ENCODE measurements at regions not wholly inside any gene's neighbourhood (a gene's known extent, or its start where the extent isn't known, plus 50 kb on each side); places are given as distances from the start of the nearest gene placed in this dataset.

- no peak for TF ChIP-seq ELK1 (IDR thresholded peaks at IDR 0.05; ENCODE audit: borderline replicate concordance, low read depth, low read length)
- TF ChIP-seq RFX5 (IDR thresholded peaks at IDR 0.05; ENCODE audit: low read depth, low read length): no peak
- no peak for TF ChIP-seq RAD21 (IDR thresholded peaks at IDR 0.05; ENCODE audit: low read length)
- no peak for TF ChIP-seq MAZ (IDR thresholded peaks at IDR 0.05; ENCODE audit: borderline replicate concordance, low read depth, low read length)
- no peak for TF ChIP-seq CEBPB (IDR thresholded peaks at IDR 0.05; ENCODE audit: low read depth, low read length)
- no peak for TF ChIP-seq RCOR1 (IDR thresholded peaks at IDR 0.05; ENCODE audit: insufficient replicate concordance, low read length)
- no peak for TF ChIP-seq CHD1 (IDR thresholded peaks at IDR 0.05; ENCODE audit: low read depth, low read length)
- no peak for TF ChIP-seq FOS (IDR thresholded peaks at IDR 0.05; ENCODE audit: low read depth, low read length)
- no peak for TF ChIP-seq SMC3 (IDR thresholded peaks at IDR 0.05; ENCODE audit: low read depth, low read length)
- TF ChIP-seq USF2 (IDR thresholded peaks at IDR 0.05; ENCODE audit: low read depth, low read length): no peak
- TF ChIP-seq CTCF (conservative IDR thresholded peaks at IDR 0.05; ENCODE audit: low read depth, low read length): no peak
- no peak for TF ChIP-seq POLR2A (IDR thresholded peaks at IDR 0.05; ENCODE audit: low read depth, low read length)
- no peaks in the 10 kb centered on the region for H3K4me1 ChIP-seq (ENCODE audit: control insufficient read depth, insufficient read depth, low read length)
- H2BK5ac ChIP-seq (ENCODE audit: low read depth, low read length, poor library complexity, severe bottlenecking): no peak overlapping the region
- no peak overlapping the region for H2AK9ac ChIP-seq (replicated peaks; ENCODE audit: low read depth, low read length, poor library complexity)
- H3K27me3 ChIP-seq (ENCODE audit: control insufficient read depth, insufficient read depth, low read length): no peaks in the 10 kb centered on the region
- H3K79me1 ChIP-seq (ENCODE audit: low read depth in 1 of 2, low read length in 2 of 2): no peaks in the 10 kb centered on the region
- H2BK120ac ChIP-seq (ENCODE audit: low read depth, low read length): no peak overlapping the region
- no peak overlapping the region for H2AK5ac ChIP-seq (ENCODE audit: low read depth, low read length)
- CTCF ChIA-PET: no interaction called here
- no peaks in the 10 kb centered on the region for H4K20me1 ChIP-seq (ENCODE audit: insufficient read depth, low read length)
- DNase-seq: no peak
- H3K56ac ChIP-seq (ENCODE audit: extremely low read depth, insufficient read depth, low read length): no peak overlapping the region
- H3K27ac ChIP-seq (ENCODE audit: insufficient read depth, low read length): no peak overlapping the region
- dilution Hi-C loops (cut with HindIII; ENCODE audit: low sequenced_read_pairs, unreplicated experiment) (no loop called here), intact Hi-C loops (cut with micrococcal nuclease) (no loop called here), in situ Hi-C loops (cut with MboI; ENCODE audit: low sequenced_read_pairs) (no loop called here)
- BruUV-seq (replicated peaks): no TSS peak
- H3K14ac ChIP-seq (replicated peaks; ENCODE audit: low read depth, low read length): no peak overlapping the region
- H2BK20ac ChIP-seq (ENCODE audit: low read depth, low read length): no peak overlapping the region
- H3K4ac ChIP-seq (ENCODE audit: low read depth, low read length): no peak overlapping the region
- H3K9me1 ChIP-seq (ENCODE audit: insufficient read depth, low read length): no peaks in the 10 kb centered on the region
- H3K4me2 ChIP-seq (ENCODE audit: low read depth, low read length): no peak overlapping the region
- no peak overlapping the region for H2BK15ac ChIP-seq (ENCODE audit: low read depth, low read length)
- POLR2A ChIA-PET (ENCODE audit: unreplicated experiment): no interaction called here
- no peak overlapping the region for H3K4me3 ChIP-seq (ENCODE audit: insufficient read depth, low read depth, low read length)
- no peak overlapping the region for H3K9ac ChIP-seq (ENCODE audit: low read depth, low read length)
- 0% methylated on average over 1 of the region's 3 CpGs; no CpG with 5 or more reads in 1 of the 2 experiments for WGBS, 2 experiments (ENCODE audit: extremely low coverage in 2 of 2, insufficient read length in 1 of 2)
- H3K23ac ChIP-seq (ENCODE audit: low read depth, low read length): no peak overlapping the region
- no peak overlapping the region for H4K91ac ChIP-seq (ENCODE audit: insufficient read depth, low read depth, low read length)
- H3K9me3 ChIP-seq (ENCODE audit: control insufficient read depth, insufficient read depth, low read length): no peaks in the 10 kb centered on the region
- H2AFZ ChIP-seq (replicated peaks; ENCODE audit: low read length, poor library complexity): no peak overlapping the region
- H4K8ac ChIP-seq (ENCODE audit: low read depth in 2 of 2, low read length in 2 of 2): no peak overlapping the region
- H4K5ac ChIP-seq (ENCODE audit: low read depth, low read length): no peak overlapping the region
- no peaks in the 10 kb centered on the region for H3K36me3 ChIP-seq (ENCODE audit: control insufficient read depth, insufficient read depth, low read length)
- H3K18ac ChIP-seq (ENCODE audit: low read depth, low read length): no peak overlapping the region
- ATAC-seq (ENCODE audit: low read depth): no peak
Measured at GRCh38 chrX:21319323-21319722, 54.9 kb upstream of the CNKSR2 start.

All from IMR-90 (cell line).